ENCODE measurements at regions not wholly inside any gene's neighbourhood (a gene's known extent, or its start where the extent isn't known, plus 50 kb on each side); places are given as distances from the start of the nearest gene placed in this dataset.

DNA sequence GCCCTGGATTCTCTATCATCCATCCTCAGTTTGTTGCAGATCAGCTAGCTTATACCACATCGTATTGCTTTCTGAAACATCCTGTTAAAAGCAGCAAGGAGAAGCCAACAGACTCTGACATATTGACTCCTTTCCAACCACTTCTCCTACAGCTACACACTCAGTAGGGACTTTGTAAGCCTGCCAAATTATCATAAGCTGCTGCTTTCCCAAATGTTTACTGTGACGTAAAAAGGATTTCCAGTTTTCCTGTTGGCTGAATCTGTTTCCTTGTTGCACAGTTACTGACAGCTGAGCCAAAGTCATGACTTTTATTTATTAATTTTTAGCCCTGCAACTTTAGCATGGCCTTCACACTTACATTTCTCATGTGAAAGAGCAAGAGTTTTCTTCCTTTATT, 294.3 kb downstream of the KCNJ3 start:
- Histone ChIP-seq H3K4me2 (ENCODE audit: low read length) (no peak overlapping the region), H3K9ac (ENCODE audit: low read length) (no peak overlapping the region), H3K9me3 (ENCODE audit: insufficient read depth, low read length) (no peaks in the 10 kb centered on the region), H3K79me2 (ENCODE audit: low read length) (no peaks in the 10 kb centered on the region), H3K27ac (ENCODE audit: low read length) (no peak overlapping the region), H3K4me1 (ENCODE audit: low read length) (no peaks in the 10 kb centered on the region), H3K27me3 (ENCODE audit: low read depth, low read length) (no peaks in the 10 kb centered on the region), H3K4me3 (ENCODE audit: low read length) (no peak overlapping the region), H2AFZ (ENCODE audit: low read depth, low read length) (no peak overlapping the region), H3K36me3 (replicated peaks; ENCODE audit: low read depth, low read length) (no peaks in the 10 kb centered on the region), H4K20me1 (ENCODE audit: insufficient read depth, low read length) (no peaks in the 10 kb centered on the region)
- TF ChIP-seq, protein P1, sequence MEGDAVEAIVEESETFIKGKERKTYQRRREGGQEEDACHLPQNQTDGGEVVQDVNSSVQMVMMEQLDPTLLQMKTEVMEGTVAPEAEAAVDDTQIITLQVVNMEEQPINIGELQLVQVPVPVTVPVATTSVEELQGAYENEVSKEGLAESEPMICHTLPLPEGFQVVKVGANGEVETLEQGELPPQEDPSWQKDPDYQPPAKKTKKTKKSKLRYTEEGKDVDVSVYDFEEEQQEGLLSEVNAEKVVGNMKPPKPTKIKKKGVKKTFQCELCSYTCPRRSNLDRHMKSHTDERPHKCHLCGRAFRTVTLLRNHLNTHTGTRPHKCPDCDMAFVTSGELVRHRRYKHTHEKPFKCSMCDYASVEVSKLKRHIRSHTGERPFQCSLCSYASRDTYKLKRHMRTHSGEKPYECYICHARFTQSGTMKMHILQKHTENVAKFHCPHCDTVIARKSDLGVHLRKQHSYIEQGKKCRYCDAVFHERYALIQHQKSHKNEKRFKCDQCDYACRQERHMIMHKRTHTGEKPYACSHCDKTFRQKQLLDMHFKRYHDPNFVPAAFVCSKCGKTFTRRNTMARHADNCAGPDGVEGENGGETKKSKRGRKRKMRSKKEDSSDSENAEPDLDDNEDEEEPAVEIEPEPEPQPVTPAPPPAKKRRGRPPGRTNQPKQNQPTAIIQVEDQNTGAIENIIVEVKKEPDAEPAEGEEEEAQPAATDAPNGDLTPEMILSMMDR (IDR thresholded peaks at IDR 0.05; ENCODE audit: low read depth, low read length): no peak
- TF ChIP-seq EZH2phosphoT487 (IDR thresholded peaks at IDR 0.05; ENCODE audit: low read depth): no peak

DNA sequence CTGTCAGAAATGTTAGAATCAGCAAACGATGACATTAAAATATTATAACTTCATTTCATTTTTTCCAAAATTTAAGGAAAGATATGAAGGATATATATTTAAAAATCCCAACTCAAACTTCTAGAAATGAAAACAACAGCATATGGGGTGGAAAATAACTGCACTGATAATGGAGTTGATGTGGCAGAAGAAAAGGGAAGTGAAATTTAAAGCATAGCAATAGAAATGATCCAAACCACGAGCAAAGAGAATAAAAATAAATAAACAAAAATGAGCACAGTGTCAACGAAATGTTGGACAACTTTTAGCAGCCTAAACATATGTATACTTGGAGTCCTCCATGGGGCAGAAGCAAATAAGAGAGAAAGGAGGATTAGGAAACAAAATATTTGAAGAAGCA, 280.2 kb downstream of the KCNJ3 start:
- no peaks in the 10 kb centered on the region for H3K4me1 ChIP-seq (ENCODE audit: low read length)
- no peaks in the 10 kb centered on the region for H3K36me3 ChIP-seq (replicated peaks; ENCODE audit: low read depth, low read length)
- H3K79me2 ChIP-seq (ENCODE audit: low read length): no peaks in the 10 kb centered on the region
- H3K27ac ChIP-seq (ENCODE audit: low read length): no peak overlapping the region
- no peak overlapping the region for H3K9ac ChIP-seq (ENCODE audit: low read length)
- no peaks in the 10 kb centered on the region for H4K20me1 ChIP-seq (ENCODE audit: insufficient read depth, low read length)
- H3K4me3 ChIP-seq (ENCODE audit: low read length): no peak overlapping the region
- TF ChIP-seq EZH2phosphoT487 (IDR thresholded peaks at IDR 0.05; ENCODE audit: low read depth): no peak
- TF ChIP-seq, protein P1 (IDR thresholded peaks at IDR 0.05; ENCODE audit: low read depth, low read length): no peak
- H3K4me2 ChIP-seq (ENCODE audit: low read length): no peak overlapping the region
- no peaks in the 10 kb centered on the region for H3K27me3 ChIP-seq (ENCODE audit: low read depth, low read length)
- H2AFZ ChIP-seq (ENCODE audit: low read depth, low read length): no peak overlapping the region
- H3K9me3 ChIP-seq (ENCODE audit: insufficient read depth, low read length): no peaks in the 10 kb centered on the region

DNA sequence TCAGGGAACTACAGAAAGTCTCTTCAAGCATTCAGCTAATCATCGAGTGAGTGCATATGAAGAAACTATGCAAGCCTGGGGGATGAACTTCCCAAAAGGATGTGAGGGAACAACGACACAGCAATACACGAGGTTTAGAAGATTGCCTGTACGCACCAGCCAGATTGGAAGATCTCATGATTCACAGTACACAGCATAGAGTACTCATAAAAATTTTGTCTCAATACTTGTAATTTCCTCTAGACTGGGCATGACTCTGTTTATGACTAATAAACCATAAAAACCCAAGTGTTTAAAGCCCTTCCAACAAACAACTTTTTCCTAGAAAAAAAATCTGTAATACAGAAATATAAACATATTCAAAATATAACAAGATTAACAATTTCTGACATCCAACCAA, 279.7 kb downstream of the KCNJ3 start:
- no peaks in the 10 kb centered on the region for H4K20me1 ChIP-seq (ENCODE audit: insufficient read depth, low read length)
- H3K27me3 ChIP-seq (ENCODE audit: low read depth, low read length): no peaks in the 10 kb centered on the region
- no peak overlapping the region for H3K27ac ChIP-seq (ENCODE audit: low read length)
- no peak overlapping the region for H3K4me3 ChIP-seq (ENCODE audit: low read length)
- H2AFZ ChIP-seq (ENCODE audit: low read depth, low read length): no peak overlapping the region
- no peak overlapping the region for H3K9ac ChIP-seq (ENCODE audit: low read length)
- no peak for TF ChIP-seq EZH2phosphoT487 (IDR thresholded peaks at IDR 0.05; ENCODE audit: low read depth)
- TF ChIP-seq, protein P1 (IDR thresholded peaks at IDR 0.05; ENCODE audit: low read depth, low read length): no peak
- H3K36me3 ChIP-seq (replicated peaks; ENCODE audit: low read depth, low read length): no peaks in the 10 kb centered on the region
- no peak overlapping the region for H3K4me2 ChIP-seq (ENCODE audit: low read length)
- H3K9me3 ChIP-seq (ENCODE audit: insufficient read depth, low read length): no peaks in the 10 kb centered on the region
- no peaks in the 10 kb centered on the region for H3K79me2 ChIP-seq (ENCODE audit: low read length)
- H3K4me1 ChIP-seq (ENCODE audit: low read length): no peaks in the 10 kb centered on the region

DNA sequence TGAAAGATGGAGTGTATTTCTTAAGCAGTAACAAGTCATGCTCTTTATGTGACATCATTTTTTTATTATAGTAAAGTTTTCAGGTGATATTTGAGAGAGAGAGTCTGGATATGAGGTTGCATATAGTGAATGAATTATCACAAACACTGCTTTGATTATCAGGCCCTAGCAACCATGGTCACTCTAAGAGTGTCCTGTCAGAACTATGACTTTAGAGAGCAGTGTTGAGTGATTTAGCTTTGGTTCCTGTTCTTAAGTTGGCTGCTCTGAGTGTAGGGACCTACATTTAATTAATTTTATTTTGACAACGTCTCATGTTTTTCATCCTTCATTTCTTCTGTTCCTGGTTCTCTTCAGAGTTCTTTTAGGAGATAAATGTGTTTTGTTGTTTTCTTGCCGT, 275.5 kb downstream of the KCNJ3 start:
- no peak overlapping the region for H3K9ac ChIP-seq (ENCODE audit: low read length)
- H3K9me3 ChIP-seq (ENCODE audit: insufficient read depth, low read length): no peaks in the 10 kb centered on the region
- H3K4me3 ChIP-seq (ENCODE audit: low read length): no peak overlapping the region
- no peaks in the 10 kb centered on the region for H4K20me1 ChIP-seq (ENCODE audit: insufficient read depth, low read length)
- no peak overlapping the region for H3K4me2 ChIP-seq (ENCODE audit: low read length)
- H3K36me3 ChIP-seq (replicated peaks; ENCODE audit: low read depth, low read length): no peaks in the 10 kb centered on the region
- H3K79me2 ChIP-seq (ENCODE audit: low read length): no peaks in the 10 kb centered on the region
- H3K27ac ChIP-seq (ENCODE audit: low read length): no peak overlapping the region
- TF ChIP-seq EZH2phosphoT487 (IDR thresholded peaks at IDR 0.05; ENCODE audit: low read depth): no peak
- TF ChIP-seq, protein P1 (IDR thresholded peaks at IDR 0.05; ENCODE audit: low read depth, low read length): peak; percentile 10; the same call in 1 of the 2 replicates
- H3K27me3 ChIP-seq (ENCODE audit: low read depth, low read length): no peaks in the 10 kb centered on the region
- H2AFZ ChIP-seq (ENCODE audit: low read depth, low read length): no peak overlapping the region; the same call in 1 of the 2 replicates
- no peaks in the 10 kb centered on the region for H3K4me1 ChIP-seq (ENCODE audit: low read length)
